Mesothelial cell of epicardium (in vitro differentiated cells): ENCODE measurements at regions not wholly inside any gene's neighbourhood (a gene's known extent, or its start where the extent isn't known, plus 50 kb on each side); places are given as distances from the start of the nearest gene placed in this dataset.
"Not testable (repeated sequence)": the region's sequence is repeated elsewhere in the genome, so short reads cannot be mapped to it uniquely, and the experiment has no call there.

Experiments
- DNase-seq, 2 experiments: peaks; one replicate each; pipeline ENCODE4 v3.0.0; 2021; ENCODE audit warnings: low spot score in 2 of 2; ENCODE audit not compliant: unreplicated experiment in 2 of 2
- H3K27ac Mint-ChIP-seq: 2 replicates; pipeline ENCODE4 v1.8.0; 2021; ENCODE audit warnings: mixed read lengths
- H3K27me3 Mint-ChIP-seq: 2 replicates; pipeline ENCODE4 v1.8.0; 2021; ENCODE audit warnings: low read depth, mixed read lengths
- H3K36me3 Mint-ChIP-seq: 2 replicates; pipeline ENCODE4 v1.8.0; 2021; ENCODE audit warnings: mixed read lengths
- H3K4me1 Mint-ChIP-seq: 2 replicates; pipeline ENCODE4 v1.8.0; 2021; ENCODE audit warnings: mixed read lengths
- H3K4me3 Mint-ChIP-seq: 2 replicates; pipeline ENCODE4 v1.8.0; 2021; ENCODE audit warnings: mild to moderate bottlenecking, moderate library complexity, mixed read lengths
- H3K9me3 Mint-ChIP-seq: 2 replicates; pipeline ENCODE4 v1.8.0; 2021; ENCODE audit warnings: mixed read lengths
- CTCF ChIP-seq: fragments of 200-600 bp; sonication (generic); IDR thresholded peaks from one replicate; pipeline ENCODE4 v1.5.0; 2021; ENCODE audit warnings: antibody characterized with exemption; ENCODE audit not compliant: unreplicated experiment

GRCh38 chr14:106347890-106348755 is 821.7 kb downstream of the TMEM121 start:
- no peaks in the 10 kb centered on the region for H3K4me1 Mint-ChIP-seq
- H3K27me3 Mint-ChIP-seq = no peaks in the 10 kb centered on the region
- H3K27ac Mint-ChIP-seq = no peak overlapping the region
- H3K36me3 Mint-ChIP-seq = peaks cover 28% of the 10 kb centered on the region
- no peak for TF ChIP-seq CTCF
- H3K9me3 Mint-ChIP-seq = peaks cover 90% of the 10 kb centered on the region
- DNase-seq = no peak
- H3K4me3 Mint-ChIP-seq = no peak overlapping the region

GRCh38 chr14:106348873-106349540 is 822.6 kb downstream of the TMEM121 start:
- H3K4me3 Mint-ChIP-seq, H3K4me1 Mint-ChIP-seq, H3K27me3 Mint-ChIP-seq, DNase-seq, H3K27ac Mint-ChIP-seq: not testable (repeated sequence)
- peak; percentile 67 for TF ChIP-seq CTCF
- H3K36me3 Mint-ChIP-seq = peaks cover 28% of the 10 kb centered on the region
- peaks cover 92% of the 10 kb centered on the region for H3K9me3 Mint-ChIP-seq

GRCh38 chr14:106349678-106350457 is 823.5 kb downstream of the TMEM121 start:
- not testable (repeated sequence) for H3K4me3 Mint-ChIP-seq, H3K4me1 Mint-ChIP-seq, DNase-seq, H3K27ac Mint-ChIP-seq, H3K27me3 Mint-ChIP-seq
- peaks cover 29% of the 10 kb centered on the region for H3K36me3 Mint-ChIP-seq
- peaks cover 94% of the 10 kb centered on the region for H3K9me3 Mint-ChIP-seq

GRCh38 chr14:106355007-106355791 is 828.8 kb downstream of the TMEM121 start:
- H3K27ac Mint-ChIP-seq, H3K27me3 Mint-ChIP-seq, H3K4me1 Mint-ChIP-seq, DNase-seq, H3K4me3 Mint-ChIP-seq: not testable (repeated sequence)
- Mint-ChIP-seq H3K9me3 (peaks cover 71% of the 10 kb centered on the region), H3K36me3 (peaks cover 19% of the 10 kb centered on the region)

- H3K36me3 Mint-ChIP-seq = peaks cover 17% of the 10 kb centered on the region
- not testable (repeated sequence) for H3K27me3 Mint-ChIP-seq
Measured at GRCh38 chr14:106355881-106356642, 829.7 kb downstream of the TMEM121 start.

GRCh38 chr14:106356643-106356930 is 830.2 kb downstream of the TMEM121 start:
- H3K27me3 Mint-ChIP-seq, H3K27ac Mint-ChIP-seq, DNase-seq, H3K4me3 Mint-ChIP-seq, H3K4me1 Mint-ChIP-seq: not testable (repeated sequence)
- Mint-ChIP-seq H3K9me3 (peaks cover 69% of the 10 kb centered on the region), H3K36me3 (peaks cover 17% of the 10 kb centered on the region)

More at GRCh38 chr14:106355881-106356642, 829.7 kb downstream of the TMEM121 start:
- DNase-seq, H3K4me1 Mint-ChIP-seq, H3K27ac Mint-ChIP-seq, H3K4me3 Mint-ChIP-seq: not testable (repeated sequence)
- peaks cover 69% of the 10 kb centered on the region for H3K9me3 Mint-ChIP-seq

GRCh38 chr14:106359157-106359887 is 832.9 kb downstream of the TMEM121 start:
- H3K4me3 Mint-ChIP-seq, H3K27ac Mint-ChIP-seq, DNase-seq, H3K4me1 Mint-ChIP-seq, H3K27me3 Mint-ChIP-seq: not testable (repeated sequence)
- peaks cover 14% of the 10 kb centered on the region for H3K36me3 Mint-ChIP-seq
- H3K9me3 Mint-ChIP-seq = peaks cover 51% of the 10 kb centered on the region

GRCh38 chr14:106365371-106365770 is 839.0 kb downstream of the TMEM121 start:
- H3K36me3 Mint-ChIP-seq, H3K4me3 Mint-ChIP-seq, DNase-seq, H3K27ac Mint-ChIP-seq, H3K27me3 Mint-ChIP-seq, H3K4me1 Mint-ChIP-seq: not testable (repeated sequence)
- H3K9me3 Mint-ChIP-seq = peaks cover 60% of the 10 kb centered on the region

- H3K9me3 Mint-ChIP-seq = peaks cover 61% of the 10 kb centered on the region
- H3K27me3 Mint-ChIP-seq, H3K36me3 Mint-ChIP-seq, DNase-seq, H3K27ac Mint-ChIP-seq, H3K4me3 Mint-ChIP-seq, H3K4me1 Mint-ChIP-seq: not testable (repeated sequence)
Measured at GRCh38 chr14:106365894-106366293, 839.5 kb downstream of the TMEM121 start.

- not testable (repeated sequence) for H3K27me3 Mint-ChIP-seq, H3K4me3 Mint-ChIP-seq, H3K4me1 Mint-ChIP-seq, DNase-seq, H3K27ac Mint-ChIP-seq, H3K36me3 Mint-ChIP-seq
- H3K9me3 Mint-ChIP-seq = peaks cover 64% of the 10 kb centered on the region
Measured at GRCh38 chr14:106366971-106367370, 840.6 kb downstream of the TMEM121 start.
